ENCODE measurements at regions not wholly inside any gene's neighbourhood (a gene's known extent, or its start where the extent isn't known, plus 50 kb on each side); places are given as distances from the start of the nearest gene placed in this dataset.

- TF ChIP-seq CTCF (IDR thresholded peaks at IDR 0.05; ENCODE audit: borderline replicate concordance, extremely low read depth, low read length, poor library complexity, severe bottlenecking) (no peak), EZH2 (IDR thresholded peaks at IDR 0.05; ENCODE audit: borderline replicate concordance, low read depth, low read length, severe bottlenecking) (no peak)
Observed at GRCh38 chr4:176438401-176438800, 118.6 kb downstream of the SPCS3 start.

Measured in DND-41 (cell line).